RKO (cell line): ENCODE measurements at regions not wholly inside any gene's neighbourhood (a gene's known extent, or its start where the extent isn't known, plus 50 kb on each side); places are given as distances from the start of the nearest gene placed in this dataset.
"Not testable (repeated sequence)": the region's sequence is repeated elsewhere in the genome, so short reads cannot be mapped to it uniquely, and the experiment has no call there.

Experiments
- DNase-seq: peaks from one replicate; pipeline ENCODE4 v3.0.0-alpha.2; 2016; ENCODE audit warnings: low spot score

DNA sequence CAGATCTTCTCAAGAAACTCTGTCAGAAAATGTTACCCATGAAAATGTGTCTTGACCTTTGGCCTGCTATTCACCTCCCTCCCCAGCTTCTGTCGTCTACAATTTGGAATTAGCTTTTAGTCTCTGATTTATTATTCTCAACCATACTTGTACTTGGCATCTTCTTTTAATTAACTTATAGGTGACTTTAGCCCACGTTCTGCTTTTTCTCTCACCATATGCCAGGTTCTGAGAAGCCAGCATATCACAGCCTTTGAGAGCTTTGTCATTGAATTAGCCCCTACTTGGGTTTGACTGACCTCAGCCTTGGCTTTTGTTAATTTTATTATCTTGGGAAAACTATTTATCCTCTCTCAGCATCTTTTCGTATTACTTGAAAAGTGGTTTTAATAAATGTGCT, 355.9 kb downstream of the OXSM start:
- DNase-seq = no peak

- not testable (repeated sequence) for DNase-seq
These were observed 367.5 kb downstream of the OXSM start for GRCh38 chr3:26157428-26157827.

DNA sequence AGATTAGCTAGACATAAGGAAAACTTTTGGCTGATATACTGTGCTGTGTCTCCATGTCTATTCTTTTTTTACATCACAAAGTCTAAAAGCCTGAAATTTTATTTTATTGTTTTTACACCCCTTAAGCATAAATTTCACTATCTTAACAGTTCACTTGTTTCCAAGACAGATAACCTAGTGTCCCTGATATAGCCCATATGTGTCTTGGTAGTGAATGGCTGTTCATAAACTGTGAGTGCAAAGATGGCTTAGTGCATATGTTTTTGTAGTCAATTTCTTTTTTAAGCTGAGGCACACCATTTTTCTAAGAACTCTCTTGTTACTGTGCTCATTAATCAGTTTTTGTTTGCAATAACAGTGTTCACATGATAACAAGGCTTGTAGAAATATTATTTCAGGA, 381.1 kb downstream of the OXSM start:
- no peak for DNase-seq

- no peak for DNase-seq
These were observed 401.7 kb downstream of the OXSM start for GRCh38 chr3:26191556-26191955.

- DNase-seq = no peak
These were observed 403.7 kb downstream of the OXSM start for GRCh38 chr3:26193558-26193957.

DNA sequence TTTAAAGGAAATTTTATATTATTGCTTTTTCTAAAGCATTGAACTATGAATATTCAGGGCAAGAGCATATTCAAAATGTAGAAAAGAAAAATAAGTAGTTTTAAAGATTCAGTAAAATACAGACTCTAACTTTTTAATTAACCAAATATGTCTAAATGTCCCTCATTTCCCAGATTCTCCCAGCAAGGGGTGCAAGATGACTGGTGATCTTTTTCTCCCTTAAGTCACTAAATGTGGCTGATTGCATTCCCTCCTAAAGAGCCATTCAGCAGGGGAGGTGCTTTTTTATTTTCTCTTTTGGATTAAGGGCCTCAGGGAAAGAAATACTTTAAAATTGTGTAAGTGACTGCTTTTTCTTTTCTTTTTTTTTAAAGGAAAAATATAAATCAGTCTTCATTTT, 406.9 kb downstream of the OXSM start:
- no peak for DNase-seq

- DNase-seq = no peak
These were observed 408.7 kb downstream of the OXSM start for GRCh38 chr3:26198609-26199008.

DNA sequence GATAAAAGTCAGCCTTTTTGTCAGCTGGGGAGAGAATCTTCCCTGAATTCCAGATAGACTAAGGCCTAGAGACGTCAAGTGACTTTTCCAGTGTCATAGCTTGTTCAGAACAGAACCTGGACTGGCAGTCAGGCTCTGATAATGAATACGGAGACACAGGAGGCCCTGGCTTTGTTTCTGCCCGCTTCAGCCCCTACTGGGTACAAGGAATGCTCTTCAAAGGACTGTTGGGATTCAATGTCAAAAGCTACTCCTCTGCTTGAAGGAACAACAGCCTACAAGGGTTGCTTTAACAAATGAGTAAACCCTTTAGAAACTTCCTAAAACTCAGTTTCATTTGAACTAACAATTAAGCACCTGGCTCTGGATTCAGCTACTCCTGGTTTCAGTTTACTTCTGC, 412.3 kb downstream of the OXSM start:
- DNase-seq = no peak

DNA sequence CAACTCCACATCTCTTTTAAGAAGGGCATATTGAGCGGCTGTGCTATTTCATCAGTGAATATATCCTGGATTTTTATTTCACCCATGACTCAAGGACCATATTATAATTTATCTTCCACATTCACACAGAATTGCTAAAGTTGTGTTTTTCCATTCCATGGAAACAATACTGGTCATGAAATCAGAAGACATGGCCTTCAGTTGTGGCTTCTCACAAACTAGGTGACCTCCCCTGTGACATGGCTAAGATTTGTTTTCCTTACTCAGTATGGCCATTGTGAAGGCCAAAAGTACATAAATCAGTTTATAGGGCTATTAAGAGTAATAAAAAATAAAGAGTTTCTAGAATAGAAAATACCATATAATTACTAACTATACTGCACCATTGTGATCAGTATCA, 415.6 kb downstream of the OXSM start:
- no peak for DNase-seq

DNA sequence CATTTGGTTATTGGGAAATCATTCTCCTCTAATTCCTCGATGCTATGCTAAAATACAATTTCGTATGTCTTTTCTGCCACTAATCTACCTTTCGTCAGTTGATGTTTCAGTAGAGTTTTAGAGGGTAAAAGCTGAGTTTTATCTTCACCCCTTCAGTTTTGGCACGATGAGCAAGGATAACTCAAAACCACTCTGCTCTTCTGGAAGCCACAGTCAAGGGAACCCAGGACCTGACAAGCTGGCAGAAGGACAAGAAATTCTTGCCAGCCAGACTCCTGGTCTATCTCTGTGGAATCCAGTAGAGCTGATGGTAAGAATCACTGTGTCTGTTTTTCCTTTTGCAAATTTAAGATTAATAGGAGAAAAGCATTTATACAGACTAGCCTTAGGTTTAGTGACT, 414.4 kb upstream of the LRRC3B start:
- no peak for DNase-seq

- DNase-seq = no peak
These were observed 392.8 kb upstream of the LRRC3B start for GRCh38 chr3:26229801-26230200.

- no peak for DNase-seq
These were observed 389.2 kb upstream of the LRRC3B start for GRCh38 chr3:26233374-26233773.

GRCh38 chr3:26236531-26236930, 386.0 kb upstream of the LRRC3B start:
- DNase-seq = no peak

DNA sequence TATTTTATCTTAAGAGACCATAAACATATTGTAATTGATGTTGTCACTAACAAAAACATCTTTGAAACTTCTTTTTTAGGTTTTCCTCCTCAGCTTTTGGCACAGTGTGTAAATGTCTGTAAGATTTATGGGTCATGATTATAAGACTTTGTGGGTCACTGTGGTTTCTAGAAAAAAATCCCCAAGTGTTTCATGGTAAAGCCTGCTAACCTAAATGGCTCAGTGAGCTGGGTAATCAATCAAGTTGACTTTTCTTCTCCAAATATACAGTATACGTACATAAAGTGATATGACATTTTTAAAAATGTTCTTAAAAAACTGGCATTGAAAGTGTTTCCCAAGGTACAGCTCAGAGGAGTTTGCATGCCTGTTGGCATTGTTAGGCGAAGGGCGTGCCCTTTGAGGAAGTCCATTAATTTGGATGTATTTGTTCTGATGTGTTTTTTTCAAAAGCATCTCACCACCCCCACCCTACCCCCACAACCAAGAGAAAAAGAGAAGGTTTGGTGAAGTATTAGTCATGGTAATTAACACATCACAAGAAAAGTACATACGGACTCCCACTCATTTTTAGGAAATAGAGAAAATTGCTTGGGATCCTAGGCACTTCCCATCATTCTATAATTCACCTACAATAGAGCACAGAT, 385.4 kb upstream of the LRRC3B start:
- no peak for DNase-seq

DNA sequence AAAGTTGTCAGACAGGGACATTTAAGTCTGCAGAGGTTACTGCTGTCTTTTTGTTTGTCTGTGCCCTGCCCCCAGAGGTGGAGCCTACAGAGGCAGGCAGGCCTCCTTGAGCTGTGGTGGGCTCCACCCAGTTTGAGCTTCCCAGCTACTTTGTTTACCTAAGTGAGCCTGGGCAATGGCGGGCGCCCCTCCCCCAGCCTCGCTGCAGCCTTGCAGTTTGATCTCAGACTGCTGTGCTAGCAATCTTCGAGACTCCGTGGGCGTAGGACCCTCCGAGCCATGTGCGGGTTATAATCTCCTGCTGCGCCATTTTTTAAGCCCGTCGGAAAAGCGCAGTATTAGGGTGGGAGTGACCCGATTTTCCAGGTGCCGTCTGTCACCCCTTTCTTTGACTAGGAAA, 378.0 kb upstream of the LRRC3B start:
- DNase-seq = not testable (repeated sequence)

GRCh38 chr3:26245236-26245635, 377.3 kb upstream of the LRRC3B start:
- no peak for DNase-seq

DNA sequence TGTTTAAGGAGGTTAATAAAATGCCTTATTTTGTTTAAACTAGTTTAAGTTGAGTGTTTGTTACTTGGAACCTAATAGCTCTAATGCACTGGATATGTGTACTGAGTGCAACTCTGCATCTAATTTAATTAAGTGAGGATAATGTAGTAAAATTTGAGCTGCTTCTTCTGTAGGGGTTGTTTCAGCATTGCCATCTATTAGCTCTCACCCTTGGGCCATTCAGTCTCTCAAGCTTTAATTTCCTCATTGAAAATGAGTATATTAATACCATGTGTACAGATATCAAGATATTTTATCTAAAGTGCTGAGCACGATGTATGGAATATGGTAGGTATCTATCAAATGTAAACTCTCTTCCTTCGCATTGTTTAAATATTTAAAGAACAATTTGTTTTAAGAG, 375.7 kb upstream of the LRRC3B start:
- no peak for DNase-seq

DNA sequence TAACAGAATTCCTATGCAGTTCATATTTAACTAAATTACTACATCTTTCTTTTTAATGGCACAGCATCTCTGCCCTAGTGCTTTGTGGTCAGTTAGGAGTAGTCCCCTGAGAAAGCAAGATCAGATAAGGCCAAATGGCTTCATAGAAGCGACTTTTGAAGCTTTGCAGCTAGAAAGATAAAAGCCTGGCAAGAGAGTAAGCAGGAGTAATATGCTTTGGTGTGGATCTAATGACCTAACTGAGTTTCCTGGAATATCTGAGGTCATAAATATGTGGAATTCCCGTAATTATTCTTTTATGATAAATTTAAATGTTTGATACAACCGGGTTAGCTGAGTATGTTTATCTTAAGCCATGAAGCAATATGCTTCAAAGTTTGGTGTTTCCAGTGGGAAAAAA, 374.9 kb upstream of the LRRC3B start:
- DNase-seq = no peak

- DNase-seq = no peak
These were observed 370.6 kb upstream of the LRRC3B start for GRCh38 chr3:26252001-26252400.

DNA sequence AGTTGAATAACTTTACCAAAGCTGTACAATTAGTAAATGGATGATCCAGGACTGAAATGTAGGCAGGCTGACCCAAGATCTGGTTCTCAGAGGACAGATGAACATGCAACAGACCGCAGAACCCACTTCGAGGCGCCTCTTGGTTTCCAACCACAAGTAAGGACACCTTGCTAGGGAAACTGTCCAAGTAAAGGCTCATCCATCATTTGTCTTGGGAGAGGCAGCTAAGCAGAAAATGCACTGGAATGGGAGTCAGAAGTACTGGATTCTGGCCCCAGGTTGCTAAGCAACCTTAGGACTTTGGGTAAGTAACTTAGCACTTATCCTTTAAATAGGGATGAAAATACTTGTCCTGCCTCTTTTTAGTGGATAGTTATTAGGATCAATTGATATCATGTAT, 366.3 kb upstream of the LRRC3B start:
- no peak for DNase-seq

DNA sequence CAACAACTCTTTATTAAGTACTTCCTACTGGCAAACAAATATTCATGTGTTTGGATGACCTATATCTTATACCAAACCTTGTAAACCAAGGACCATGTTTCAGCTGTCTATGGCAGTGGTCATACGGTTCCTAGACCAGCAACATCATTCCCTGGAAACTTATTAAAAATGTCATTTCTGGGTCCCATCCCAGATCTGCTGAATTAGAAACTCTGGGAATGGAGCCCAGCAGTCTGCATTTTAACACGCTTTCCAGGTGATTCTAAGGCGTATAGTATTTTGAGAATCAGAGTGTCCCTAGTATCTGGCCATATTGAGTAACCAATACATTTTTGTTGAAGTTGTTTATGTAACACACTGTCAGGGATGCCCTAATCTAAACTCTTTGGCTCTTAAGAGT, 363.4 kb upstream of the LRRC3B start:
- no peak for DNase-seq

DNA sequence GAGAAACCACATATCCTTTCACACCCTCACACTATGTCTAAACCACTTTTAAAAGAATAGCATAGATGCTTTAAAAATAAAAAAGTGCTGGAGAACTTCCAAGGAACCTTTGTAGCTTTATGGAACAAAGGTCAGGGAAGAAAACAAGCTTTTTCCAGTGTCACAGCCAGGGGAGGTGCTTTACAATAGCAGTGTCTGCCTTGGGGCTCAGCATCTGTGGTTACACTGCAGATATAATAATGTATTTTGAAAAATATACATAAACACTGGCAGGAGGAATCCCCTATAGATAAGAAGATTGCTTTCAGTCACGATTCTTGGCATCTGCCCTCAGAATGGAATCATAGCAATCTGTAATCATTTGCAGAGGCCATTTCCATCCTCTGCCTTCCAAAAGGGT, 362.4 kb upstream of the LRRC3B start:
- DNase-seq = no peak

GRCh38 chr3:26264708-26265107, 357.9 kb upstream of the LRRC3B start:
- no peak for DNase-seq

GRCh38 chr3:26271848-26272247, 350.7 kb upstream of the LRRC3B start:
- DNase-seq = no peak

- no peak for DNase-seq
These were observed 349.4 kb upstream of the LRRC3B start for GRCh38 chr3:26273196-26273595.
